ENCODE measurements at regions not wholly inside any gene's neighbourhood (a gene's known extent, or its start where the extent isn't known, plus 50 kb on each side); places are given as distances from the start of the nearest gene placed in this dataset.

GRCh38 chr4:180434131-180434895 is 1808.9 kb upstream of the TENM3 start:
- TF ChIP-seq CTCF (IDR thresholded peaks at IDR 0.05): no peak
- no peak for TF ChIP-seq POLR2A (IDR thresholded peaks at IDR 0.05)

Data from heart left ventricle (tissue), 13 donors.